Ishikawa (cell line): ENCODE measurements at regions not wholly inside any gene's neighbourhood (a gene's known extent, or its start where the extent isn't known, plus 50 kb on each side); places are given as distances from the start of the nearest gene placed in this dataset.

Experiments used
- CEBPB ChIP-seq: IDR thresholded peaks from 2 replicates; pipeline ENCODE4 v1.6.1; 2012
- EGR1 ChIP-seq: IDR thresholded peaks from 2 replicates; pipeline ENCODE4 v1.6.1; 2012
- MAX ChIP-seq: IDR thresholded peaks from 2 replicates; pipeline ENCODE4 v1.6.1; 2012
- REST ChIP-seq: IDR thresholded peaks from 2 replicates; pipeline ENCODE4 v1.6.1; 2012; ENCODE audit warnings: low read depth, mild to moderate bottlenecking
- TEAD4 ChIP-seq: IDR thresholded peaks from 2 replicates; pipeline ENCODE4 v1.6.1; 2012
- YY1 ChIP-seq: IDR thresholded peaks from 2 replicates; pipeline ENCODE4 v1.6.1; 2012; ENCODE audit warnings: low read depth

- TF ChIP-seq REST: no peak
- no peak for TF ChIP-seq MAX
- no peak for TF ChIP-seq YY1
- TF ChIP-seq TEAD4: no peak
- TF ChIP-seq EGR1: no peak
- no peak for TF ChIP-seq CEBPB
These were observed 800.7 kb upstream of the CTNND2 start for GRCh38 chr5:12704955-12705354.
